GM23248 (cell line): ENCODE measurements at regions not wholly inside any gene's neighbourhood (a gene's known extent, or its start where the extent isn't known, plus 50 kb on each side); places are given as distances from the start of the nearest gene placed in this dataset.

Experiments
- EZH2 ChIP-seq: fragments of 200-600 bp; sonication (generic); IDR thresholded peaks from 2 replicates; pipeline ENCODE4 v1.6.1; 2018; ENCODE audit warnings: antibody characterized with exemption, mild to moderate bottlenecking; ENCODE audit not compliant: insufficient read depth, poor library complexity, severe bottlenecking
- EZH2phosphoT487 ChIP-seq: fragments of 200-600 bp; sonication (generic); IDR thresholded peaks from 2 replicates; pipeline ENCODE4 v1.6.1; 2018; ENCODE audit warnings: antibody characterized with exemption, moderate library complexity, mild to moderate bottlenecking, low read depth; ENCODE audit not compliant: insufficient read depth

GRCh38 chr2:79223539-79223938, 64.0 kb upstream of the REG3A start:
- no peak for TF ChIP-seq EZH2
- TF ChIP-seq EZH2phosphoT487 = no peak
